HG02973 (cell line): ENCODE measurements at regions not wholly inside any gene's neighbourhood (a gene's known extent, or its start where the extent isn't known, plus 50 kb on each side); places are given as distances from the start of the nearest gene placed in this dataset.
"Not testable (repeated sequence)": the region's sequence is repeated elsewhere in the genome, so short reads cannot be mapped to it uniquely, and the experiment has no call there.

Experiments
- ATAC-seq: cut with Tn5 transposase; IDR thresholded peaks from one replicate; pipeline ENCODE4 v1.9.1; 2021; ENCODE audit warnings: moderate library complexity; ENCODE audit not compliant: unreplicated experiment

DNA sequence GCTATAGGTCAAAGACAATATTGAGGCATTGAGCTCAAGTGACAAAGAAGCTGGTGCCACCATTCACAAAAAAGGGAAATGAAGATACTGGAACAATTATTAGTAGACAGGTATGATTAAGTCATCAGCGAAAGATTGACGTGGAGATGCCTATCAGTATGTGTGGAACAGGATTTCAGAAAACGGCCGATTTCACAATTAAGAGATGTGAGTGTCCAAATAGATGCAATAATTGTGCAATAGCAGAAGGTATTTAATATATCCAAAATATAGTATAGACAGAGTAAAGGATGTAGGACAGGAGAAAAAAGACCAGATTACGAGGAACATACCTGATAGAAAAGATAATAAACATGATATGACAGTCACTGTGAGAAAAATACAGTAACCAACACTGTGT is 433.1 kb downstream of the C12orf50 start:
- ATAC-seq, result no peak

DNA sequence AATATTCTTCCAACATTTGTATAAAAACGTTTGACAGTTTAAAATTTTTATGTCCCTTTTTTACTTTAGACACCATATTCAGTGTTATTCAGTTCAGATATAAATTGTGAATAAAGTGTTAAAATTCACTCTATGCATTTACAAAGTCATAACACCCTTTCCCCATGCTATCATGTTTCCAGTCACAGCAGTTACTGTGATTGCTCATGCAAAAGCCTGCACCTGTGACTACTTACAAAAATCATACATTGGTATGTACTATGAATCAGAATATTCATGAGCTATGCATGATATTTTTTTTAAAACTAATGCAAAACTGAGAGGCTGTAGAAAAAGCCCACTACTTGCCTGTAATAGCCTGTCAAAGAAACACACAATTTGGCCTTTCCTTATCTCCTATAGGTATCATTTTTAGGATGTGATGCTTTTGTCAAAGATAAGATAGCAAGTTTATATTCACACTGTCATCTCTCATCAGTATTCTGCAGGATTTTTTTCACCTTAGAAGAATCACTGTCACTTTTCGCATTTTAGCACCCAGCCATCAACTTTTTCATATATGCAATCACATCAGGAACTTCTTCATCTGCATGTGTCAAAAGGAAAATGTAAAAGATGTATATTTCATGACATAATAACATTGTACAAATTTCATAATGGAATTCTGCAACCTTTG is 443.2 kb downstream of the C12orf50 start:
- no peak for ATAC-seq

DNA sequence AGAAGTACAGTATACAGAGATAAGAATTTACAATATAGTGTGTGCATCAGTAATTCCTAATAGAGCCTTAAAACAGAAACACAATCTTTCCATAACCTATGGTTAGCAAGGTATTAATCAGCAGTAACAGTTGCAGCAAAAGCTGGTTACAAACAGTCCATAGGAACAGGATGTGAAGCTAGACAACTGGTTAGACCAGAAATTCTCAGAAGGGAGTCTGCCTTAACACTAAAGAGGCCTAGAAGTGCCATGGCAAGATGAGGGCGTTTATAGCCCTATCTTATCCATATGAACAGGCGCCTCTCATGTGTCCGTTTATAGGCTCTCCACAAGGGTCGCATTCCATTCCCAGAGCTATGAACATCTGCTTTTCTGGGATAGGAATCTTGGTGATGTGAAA is 450.1 kb downstream of the C12orf50 start:
- not testable (repeated sequence) for ATAC-seq

DNA sequence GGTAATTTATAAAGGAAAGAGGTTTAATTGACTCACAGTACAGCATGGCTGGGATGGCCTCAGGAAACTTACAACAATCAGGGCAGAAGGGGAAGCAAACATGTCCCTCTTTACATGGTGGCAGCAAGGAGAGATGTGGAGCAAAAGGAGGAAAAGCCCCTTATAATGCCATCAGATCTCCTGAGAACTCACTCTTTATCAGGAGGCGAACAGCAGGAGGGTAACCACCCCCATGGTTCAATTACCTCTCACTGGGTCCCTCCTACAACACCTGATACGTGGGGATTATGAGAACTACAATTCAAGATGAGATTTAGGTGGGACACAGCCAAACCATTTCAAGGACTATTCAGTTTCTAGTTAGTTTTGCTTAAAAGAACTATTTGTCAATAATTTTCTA is 453.3 kb downstream of the C12orf50 start:
- no peak for ATAC-seq

DNA sequence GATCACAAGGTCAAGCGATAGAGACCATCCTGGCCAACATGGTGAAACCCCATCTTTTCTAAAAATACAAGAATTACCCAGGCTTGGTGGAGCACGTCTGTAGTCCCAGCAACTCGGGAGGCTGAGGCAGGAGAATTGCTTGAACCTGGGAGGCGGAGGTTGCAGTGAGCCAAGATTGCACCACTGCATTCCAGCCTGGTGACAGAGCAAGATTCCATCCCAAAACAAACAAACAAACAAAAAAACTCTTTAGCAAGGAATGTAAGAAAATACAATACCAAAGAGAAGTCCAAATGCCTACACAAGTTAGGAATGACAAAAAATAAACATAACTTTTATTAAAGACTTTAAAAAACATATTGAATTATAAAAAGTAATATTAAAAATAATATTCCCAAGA is 462.3 kb downstream of the C12orf50 start:
- not testable (repeated sequence) for ATAC-seq

DNA sequence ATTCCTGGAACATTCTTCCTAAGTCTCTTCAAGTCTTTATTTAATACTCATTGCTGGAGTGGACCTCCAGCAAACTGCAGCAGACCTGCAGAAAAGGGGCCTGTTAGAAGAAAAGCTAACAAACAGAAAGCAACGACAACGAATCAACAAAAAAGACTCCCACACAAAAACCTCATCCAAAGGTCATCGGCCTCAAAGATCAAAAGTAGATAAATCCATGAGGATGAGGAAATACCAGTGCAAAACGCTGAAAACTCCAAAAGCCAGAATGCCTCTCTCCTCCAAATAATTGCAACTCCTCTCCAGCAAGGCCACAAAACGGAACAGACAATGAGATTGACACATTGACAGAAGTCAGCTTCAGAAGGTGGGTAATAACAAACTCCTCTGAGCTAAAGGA is 472.2 kb downstream of the C12orf50 start:
- ATAC-seq, result no peak

DNA sequence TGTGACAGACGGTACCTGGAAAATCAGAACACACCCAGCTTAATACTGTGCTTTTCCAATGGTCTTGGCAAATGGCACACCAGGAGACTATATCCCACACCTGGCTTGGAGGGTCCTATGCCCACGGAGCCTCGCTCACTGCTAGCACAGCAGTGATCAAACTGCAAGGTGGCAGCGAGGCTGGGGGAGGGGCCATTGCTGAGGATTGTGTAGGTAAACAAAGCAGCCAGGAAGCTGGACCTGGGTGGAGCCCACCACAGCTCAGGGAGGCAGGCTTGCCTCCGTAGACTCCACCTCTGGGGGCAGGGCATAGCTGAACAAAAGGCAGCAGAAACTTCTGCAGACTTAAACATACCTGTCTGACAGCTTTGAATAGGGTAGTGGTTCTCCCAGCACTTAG is 498.0 kb downstream of the C12orf50 start:
- ATAC-seq, result not testable (repeated sequence)

DNA sequence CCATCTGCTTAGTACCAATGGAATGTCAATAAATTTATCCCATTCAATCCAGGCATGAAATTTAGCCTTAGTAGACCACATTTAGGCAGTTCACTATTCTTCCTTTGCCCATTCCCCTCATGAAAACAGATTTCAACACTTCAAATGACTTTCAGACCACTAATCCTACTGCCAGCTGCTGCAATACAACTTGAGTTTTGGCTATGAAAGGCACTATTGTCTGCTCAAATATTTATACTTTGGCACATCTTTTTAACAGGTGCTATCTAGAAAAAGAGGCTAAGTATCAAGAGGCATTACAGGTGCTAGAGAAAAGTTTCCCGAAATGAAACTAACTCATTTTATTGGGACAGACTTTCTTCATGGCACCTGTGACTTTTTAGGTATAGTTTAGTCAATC is 499.8 kb downstream of the C12orf50 start:
- ATAC-seq, result no peak

DNA sequence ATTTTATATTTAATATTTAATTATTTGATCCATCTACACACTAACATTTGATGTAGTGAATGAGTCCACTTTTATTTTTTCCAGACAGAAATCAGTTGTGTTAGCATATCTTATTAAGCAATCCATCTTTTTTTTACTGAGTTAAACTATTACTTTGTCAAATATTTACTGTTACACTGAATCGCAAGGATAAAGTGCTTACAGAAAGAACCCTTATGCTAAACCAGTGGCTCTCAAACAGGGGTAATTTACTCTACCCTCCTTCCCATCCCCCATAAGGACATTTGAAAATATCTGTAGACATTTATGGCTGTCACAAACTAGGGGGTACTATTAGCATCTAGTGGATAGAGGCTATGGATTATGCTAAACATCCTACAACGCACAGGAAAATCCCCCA is 508.2 kb downstream of the C12orf50 start:
- no peak for ATAC-seq

DNA sequence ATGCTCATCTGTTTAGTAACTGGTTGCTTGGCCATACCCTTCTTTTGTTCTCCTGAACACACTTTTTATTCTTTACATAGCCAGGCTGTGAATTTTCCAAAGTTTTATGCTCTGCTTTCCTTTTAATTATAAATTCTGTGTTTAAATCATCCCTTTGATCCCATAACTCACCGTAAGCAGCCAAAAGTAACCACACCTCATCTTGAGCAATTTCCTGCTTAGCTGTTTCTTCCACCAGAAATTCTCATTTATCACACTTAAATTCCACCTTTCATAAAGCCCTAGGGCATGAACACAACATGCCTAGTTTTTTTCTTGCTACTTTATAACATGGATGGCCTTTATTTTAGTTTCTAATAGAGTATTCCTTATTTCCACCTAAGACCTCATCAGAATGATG is 510.7 kb downstream of the C12orf50 start:
- ATAC-seq, result no peak

DNA sequence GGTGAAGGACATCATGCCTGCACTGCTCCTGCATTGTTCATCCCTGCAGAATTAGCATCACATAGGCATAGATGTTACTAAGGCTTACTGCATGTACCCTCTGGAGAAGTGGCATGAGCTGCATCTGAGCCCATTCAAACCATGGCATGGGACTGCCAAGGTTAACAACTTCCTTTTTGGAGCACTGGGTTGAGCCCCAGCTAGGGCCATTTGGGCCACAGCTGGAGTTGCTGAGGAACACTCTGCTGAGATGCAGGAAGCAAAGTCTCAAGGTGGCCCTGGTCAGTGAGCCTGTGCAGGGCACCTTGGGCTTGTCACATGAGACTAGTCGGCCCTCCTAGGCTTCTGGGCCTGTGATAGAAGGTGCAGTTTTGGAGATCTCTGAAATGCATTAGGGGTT is 511.2 kb downstream of the C12orf50 start:
- no peak for ATAC-seq

DNA sequence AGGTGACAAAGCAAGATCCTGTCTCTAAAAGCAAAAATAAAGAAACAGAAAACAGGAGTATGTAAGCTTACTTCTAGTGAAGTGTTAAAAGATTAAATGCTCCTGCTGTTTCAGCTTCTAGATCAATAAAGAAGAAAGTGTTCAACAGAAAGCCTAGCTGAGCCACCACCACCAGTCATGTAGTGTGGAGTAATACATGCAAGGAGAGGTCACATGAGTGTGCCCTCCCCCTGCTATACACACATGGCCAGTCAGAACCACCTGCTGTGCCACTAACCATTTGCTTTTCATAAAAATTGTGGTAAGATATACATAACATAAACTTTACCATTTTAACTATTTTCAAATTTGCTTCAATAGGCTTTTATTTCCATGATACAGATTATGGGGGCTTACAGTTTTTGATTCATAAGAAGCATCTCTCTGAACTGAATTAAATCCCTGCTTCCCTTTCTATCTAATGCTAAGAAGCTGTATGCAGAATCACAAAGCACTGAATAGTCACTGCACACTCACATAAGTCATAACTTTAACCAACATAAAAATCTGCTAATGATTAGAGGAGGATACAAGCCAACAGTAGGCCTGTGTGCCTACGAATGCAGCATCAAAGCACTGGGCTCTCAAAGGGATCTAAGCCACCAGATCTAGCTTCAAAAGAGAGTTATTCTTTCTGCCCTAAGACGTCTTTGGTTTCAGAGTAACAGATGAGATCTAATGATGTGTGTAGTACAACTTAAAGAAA is 515.5 kb downstream of the C12orf50 start:
- ATAC-seq, result no peak

DNA sequence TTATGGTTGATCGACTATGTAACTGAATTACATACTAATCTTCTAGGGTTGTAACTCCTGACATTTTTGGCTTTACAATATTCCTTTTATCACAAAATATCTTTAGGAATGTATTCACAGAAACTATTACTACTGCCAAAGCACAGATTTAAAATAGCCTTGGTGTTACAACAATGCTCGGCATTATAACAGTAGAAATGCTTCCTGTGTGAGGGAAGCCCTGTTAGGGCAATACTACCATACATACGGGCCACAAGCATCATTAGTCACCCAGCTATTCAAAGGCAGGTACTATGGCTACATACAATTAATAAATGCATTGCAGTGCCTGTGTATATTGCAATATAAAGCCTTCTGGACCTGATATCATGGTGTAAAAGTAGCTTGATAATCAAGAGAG is 517.8 kb downstream of the C12orf50 start:
- ATAC-seq, result no peak

DNA sequence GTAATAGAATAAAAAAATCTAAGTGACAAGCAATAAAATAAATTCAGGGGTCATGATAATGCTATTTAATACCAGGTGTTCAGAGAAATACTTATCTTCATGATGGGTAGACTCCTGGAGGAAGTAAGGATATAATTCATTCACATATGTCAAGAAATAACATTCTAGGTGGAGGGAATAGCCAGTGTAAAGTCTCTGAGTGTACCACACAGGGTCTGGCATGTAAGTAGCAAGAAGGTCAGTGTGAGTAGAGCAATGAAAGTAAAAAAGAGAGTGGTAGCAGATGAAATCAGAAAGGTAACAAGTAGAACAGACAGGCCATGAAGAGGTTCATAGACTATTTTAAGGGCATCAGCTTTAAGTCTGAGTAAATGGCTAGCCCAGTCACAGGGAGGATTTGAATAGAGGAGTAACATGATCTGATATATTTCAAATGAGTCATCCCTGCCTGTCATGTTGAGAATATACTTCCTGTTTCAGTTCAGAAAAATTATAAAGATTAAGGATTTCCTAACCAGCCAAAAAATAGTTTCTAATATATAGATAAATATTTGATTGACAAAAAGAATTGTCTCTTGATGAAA is 519.9 kb downstream of the C12orf50 start:
- ATAC-seq, result peak; percentile 81

DNA sequence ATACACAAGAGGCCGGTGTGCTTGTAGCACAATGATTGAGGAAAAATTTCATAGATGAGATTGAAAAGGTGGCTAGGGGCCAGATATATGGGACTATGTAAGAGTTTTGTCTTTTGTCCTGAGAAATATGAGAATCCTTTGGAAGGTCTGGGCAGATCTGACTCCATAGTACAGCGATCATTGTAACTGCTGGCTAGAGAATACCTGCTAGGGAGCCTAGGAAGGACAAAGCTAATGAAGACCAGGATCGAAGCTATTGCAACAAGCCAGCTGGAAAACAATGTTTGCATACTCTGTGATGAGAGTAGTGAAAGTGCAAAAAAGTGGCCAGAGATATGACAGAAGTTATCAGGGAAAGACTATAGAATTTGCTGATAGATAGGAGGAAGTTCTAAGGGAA is 537.6 kb downstream of the C12orf50 start:
- ATAC-seq, result no peak

DNA sequence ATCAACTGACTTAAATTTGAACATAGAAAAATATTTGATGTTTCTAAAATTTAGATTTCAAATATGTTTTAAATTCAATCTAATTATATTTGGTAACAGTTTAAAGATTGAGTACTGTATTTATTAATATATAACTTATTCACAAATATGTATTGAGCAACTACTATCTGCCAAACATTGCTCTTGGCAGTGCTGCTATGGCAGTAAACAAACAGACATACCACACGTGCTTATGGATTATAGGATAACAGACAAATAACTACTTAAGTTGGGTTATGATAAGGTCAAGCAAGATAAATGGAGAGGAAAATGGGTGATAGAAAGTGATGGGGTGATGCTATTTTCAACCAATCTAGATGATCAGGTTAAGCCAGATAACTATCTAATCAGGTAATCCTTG is 538.1 kb downstream of the C12orf50 start:
- ATAC-seq, result no peak

DNA sequence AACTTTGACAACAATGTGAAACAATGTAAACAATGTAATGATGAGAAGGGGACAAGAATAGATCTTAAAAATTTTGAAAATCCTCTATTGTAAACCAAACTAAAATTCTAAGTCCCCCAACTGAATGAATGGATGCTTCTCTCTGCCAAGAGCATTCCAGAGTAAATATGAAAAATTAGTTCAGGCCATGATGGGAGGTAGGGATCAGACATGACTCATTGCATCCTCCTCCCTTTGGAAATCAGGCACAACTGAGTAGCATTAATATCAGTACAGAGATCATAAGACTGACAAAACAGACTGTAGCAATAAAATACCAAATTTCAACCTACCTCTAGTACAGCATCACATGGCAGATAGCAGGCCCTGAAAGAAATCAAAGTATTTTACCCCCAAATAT is 559.9 kb downstream of the C12orf50 start:
- no peak for ATAC-seq

DNA sequence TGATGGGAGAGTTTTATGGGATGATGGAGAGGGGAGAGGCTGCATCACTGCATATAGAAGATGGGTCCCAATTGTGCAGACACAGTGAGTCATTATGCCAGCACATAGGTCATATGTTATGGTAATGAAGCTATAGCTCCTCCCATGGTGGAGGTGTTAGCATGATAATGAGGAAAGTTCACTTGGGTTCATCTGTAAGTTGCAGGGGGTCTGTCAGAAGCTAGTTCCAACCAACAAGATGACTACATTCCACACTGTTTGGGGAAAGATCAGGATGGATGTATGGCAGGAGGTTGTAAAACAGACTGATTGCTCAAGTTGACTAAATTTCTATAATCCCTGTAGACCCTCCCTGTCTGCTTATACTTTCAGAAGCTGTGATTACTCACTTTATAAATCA is 561.3 kb downstream of the C12orf50 start:
- ATAC-seq, result no peak

DNA sequence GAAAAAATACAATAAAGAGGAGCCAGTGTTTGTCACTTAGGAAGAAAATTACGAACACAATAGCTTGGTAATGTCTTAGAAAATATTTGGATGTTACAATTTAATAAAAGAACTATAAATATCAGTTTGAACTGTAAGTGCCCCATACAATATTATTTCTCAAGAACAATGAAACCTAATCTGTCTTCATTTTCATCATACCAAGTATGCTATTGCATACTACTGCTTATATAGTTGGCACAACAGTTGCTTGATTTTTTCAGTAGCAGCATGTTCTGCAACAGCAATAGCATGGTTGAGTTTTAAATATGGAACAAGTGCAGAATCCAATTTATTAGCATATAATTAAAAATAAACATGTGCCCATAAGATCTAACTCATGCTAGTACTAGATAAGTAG is 564.6 kb downstream of the C12orf50 start:
- no peak for ATAC-seq

DNA sequence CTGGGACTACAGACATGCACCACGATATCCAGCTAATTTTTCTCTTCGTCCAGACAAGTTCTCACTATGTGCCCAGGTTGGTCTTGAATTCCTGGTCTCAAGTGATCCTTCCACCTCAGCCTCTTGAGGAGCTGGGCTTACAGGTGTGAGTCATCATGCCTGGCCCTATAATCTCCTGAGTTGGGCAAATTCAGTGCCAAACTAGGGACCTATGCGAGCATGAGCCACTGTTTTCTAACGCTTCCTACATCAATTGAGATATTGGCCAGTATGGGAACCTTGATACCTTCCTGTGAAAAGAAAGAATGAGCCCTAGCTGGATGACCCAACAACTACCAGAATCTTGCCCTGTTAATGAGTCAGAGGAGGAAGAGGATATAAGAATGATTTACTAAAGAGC is 585.2 kb downstream of the C12orf50 start:
- ATAC-seq, result no peak

DNA sequence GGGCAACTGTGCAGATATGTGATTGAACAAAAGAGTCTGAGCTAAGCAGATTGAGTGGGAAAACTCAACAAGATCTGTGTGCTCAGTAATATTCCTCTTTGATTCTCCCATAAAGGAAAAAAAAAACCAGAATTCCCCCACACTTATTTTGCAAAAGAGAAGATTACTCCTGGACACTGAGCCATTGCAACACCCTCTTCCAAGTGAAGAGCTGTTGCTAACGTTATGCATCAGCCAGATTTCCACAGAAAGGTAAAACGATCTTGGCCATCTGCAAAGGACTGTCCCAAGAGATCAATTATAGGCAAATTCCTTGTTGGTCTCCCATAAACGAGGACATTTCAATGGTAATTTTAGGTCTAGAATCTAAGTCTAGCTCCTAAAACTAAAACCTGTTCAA is 587.7 kb downstream of the C12orf50 start:
- ATAC-seq, result no peak
